ENCODE measurements at regions not wholly inside any gene's neighbourhood (a gene's known extent, or its start where the extent isn't known, plus 50 kb on each side); places are given as distances from the start of the nearest gene placed in this dataset.
"Not testable (repeated sequence)": the region's sequence is repeated elsewhere in the genome, so short reads cannot be mapped to it uniquely, and the experiment has no call there.

DNA sequence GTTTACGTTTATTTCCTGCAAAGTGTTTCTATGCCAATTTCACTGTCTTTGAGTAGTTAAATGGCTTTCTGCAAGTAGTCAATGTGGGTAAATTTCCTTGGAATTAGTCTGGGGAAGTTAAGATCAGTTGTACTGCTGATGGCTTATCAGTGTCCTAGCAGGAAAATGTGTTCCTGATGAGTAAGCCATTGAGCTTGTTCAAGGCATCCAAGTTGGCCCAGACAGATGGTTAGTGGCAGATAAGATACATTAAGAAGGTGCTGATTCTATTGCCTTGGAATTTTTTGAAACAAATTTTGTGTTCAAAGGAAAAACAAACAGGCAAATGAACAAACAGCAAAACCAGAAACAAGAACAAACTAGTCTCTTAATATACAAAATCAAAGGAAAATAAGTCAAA lies 258.4 kb downstream of the MAP2K6 start:
- no peaks in the 10 kb centered on the region for H3K36me3 ChIP-seq
- no peaks in the 10 kb centered on the region for H3K9me3 ChIP-seq
- H3K4me3 ChIP-seq = no peak overlapping the region
- no peaks in the 10 kb centered on the region for H3K27me3 ChIP-seq (replicated peaks; ENCODE audit: insufficient read depth)
- no peak for DNase-seq (ENCODE audit: low spot score)
- ATAC-seq (ENCODE audit: insufficient number of reproducible peaks, low FRiP score, low read depth) = no peak
- no peaks in the 10 kb centered on the region for H3K4me1 ChIP-seq (ENCODE audit: control insufficient read depth in 1 of 2, low read depth in 2 of 2)
- H3K27ac ChIP-seq = no peak overlapping the region
- TF ChIP-seq, protein P1, sequence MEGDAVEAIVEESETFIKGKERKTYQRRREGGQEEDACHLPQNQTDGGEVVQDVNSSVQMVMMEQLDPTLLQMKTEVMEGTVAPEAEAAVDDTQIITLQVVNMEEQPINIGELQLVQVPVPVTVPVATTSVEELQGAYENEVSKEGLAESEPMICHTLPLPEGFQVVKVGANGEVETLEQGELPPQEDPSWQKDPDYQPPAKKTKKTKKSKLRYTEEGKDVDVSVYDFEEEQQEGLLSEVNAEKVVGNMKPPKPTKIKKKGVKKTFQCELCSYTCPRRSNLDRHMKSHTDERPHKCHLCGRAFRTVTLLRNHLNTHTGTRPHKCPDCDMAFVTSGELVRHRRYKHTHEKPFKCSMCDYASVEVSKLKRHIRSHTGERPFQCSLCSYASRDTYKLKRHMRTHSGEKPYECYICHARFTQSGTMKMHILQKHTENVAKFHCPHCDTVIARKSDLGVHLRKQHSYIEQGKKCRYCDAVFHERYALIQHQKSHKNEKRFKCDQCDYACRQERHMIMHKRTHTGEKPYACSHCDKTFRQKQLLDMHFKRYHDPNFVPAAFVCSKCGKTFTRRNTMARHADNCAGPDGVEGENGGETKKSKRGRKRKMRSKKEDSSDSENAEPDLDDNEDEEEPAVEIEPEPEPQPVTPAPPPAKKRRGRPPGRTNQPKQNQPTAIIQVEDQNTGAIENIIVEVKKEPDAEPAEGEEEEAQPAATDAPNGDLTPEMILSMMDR (IDR thresholded peaks at IDR 0.05) = no peak

DNA sequence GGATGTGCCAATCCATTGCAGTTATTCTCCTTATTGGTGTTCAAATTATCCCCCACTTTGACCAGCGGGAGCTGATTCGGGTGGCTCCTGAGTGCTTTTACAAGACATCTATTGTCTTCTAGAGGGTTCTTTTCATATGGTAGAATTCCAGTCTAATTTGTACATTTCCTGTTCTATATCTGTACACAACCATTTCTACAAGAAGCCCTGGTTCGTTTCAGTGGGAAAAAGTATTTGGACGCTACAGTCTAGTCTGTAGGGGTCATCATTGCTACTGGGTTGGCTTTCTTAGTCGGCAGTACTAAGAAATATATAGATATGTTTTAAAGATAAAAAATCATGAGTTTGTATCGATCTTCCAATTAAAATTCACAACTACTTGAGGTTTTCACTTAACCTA lies 262.6 kb downstream of the MAP2K6 start:
- no peaks in the 10 kb centered on the region for H3K4me1 ChIP-seq (ENCODE audit: control insufficient read depth in 1 of 2, low read depth in 2 of 2)
- TF ChIP-seq, protein P1 (IDR thresholded peaks at IDR 0.05) = no peak
- DNase-seq (ENCODE audit: low spot score) (no peak), ATAC-seq (ENCODE audit: insufficient number of reproducible peaks, low FRiP score, low read depth) (no peak)
- no peaks in the 10 kb centered on the region for H3K27me3 ChIP-seq (replicated peaks; ENCODE audit: insufficient read depth)
- no peak overlapping the region for H3K4me3 ChIP-seq
- H3K36me3 ChIP-seq = no peaks in the 10 kb centered on the region
- no peaks in the 10 kb centered on the region for H3K9me3 ChIP-seq
- H3K27ac ChIP-seq = no peak overlapping the region

DNA sequence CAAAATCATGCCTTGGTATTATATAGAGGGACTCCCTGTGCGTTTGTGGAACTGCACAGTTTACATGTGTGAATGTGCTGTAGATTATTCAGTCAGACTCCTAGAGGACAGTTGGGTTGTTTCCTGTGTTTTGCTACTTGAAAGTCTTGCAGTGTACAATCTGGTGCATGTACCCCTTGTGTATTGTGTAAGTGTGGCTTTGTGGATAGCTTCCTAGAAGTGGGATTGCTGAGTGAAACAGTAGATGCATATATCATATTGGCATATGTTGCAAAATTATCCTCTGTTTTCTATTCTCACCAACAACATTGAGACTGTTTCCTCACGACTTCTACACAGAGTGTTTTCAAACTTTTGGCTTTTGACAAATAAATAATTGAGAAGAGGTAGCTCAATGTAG lies 263.7 kb downstream of the MAP2K6 start:
- no peaks in the 10 kb centered on the region for H3K27me3 ChIP-seq (replicated peaks; ENCODE audit: insufficient read depth)
- no peaks in the 10 kb centered on the region for H3K9me3 ChIP-seq
- H3K36me3 ChIP-seq = no peaks in the 10 kb centered on the region
- no peak overlapping the region for H3K27ac ChIP-seq
- H3K4me3 ChIP-seq = no peak overlapping the region
- no peaks in the 10 kb centered on the region for H3K4me1 ChIP-seq (ENCODE audit: control insufficient read depth in 1 of 2, low read depth in 2 of 2)
- DNase-seq (ENCODE audit: low spot score) = no peak
- ATAC-seq (ENCODE audit: insufficient number of reproducible peaks, low FRiP score, low read depth) = no peak
- TF ChIP-seq, protein P1 (IDR thresholded peaks at IDR 0.05) = no peak

DNA sequence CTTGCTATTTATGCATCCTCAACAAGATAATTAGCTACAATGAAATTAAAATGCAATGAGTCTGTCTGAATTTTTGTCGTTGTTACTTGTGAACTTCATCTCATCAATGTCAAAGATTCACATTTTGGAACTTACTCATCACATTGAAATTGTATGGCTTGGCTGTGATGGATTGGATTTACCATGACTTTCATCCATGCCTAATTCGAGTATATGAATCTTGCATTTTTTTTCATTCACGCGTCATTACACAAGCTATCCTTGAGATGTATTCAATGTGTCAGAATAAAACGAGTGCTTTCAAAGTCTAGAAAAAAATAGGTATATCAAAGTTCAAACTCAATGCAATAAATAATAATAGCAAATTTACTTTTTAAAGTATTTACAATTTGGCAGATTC lies 265.3 kb downstream of the MAP2K6 start:
- DNase-seq (ENCODE audit: low spot score) (no peak), ATAC-seq (ENCODE audit: insufficient number of reproducible peaks, low FRiP score, low read depth) (no peak)
- Histone ChIP-seq H3K4me1 (ENCODE audit: control insufficient read depth in 1 of 2, low read depth in 2 of 2) (no peaks in the 10 kb centered on the region), H3K36me3 (no peaks in the 10 kb centered on the region), H3K4me3 (no peak overlapping the region), H3K9me3 (no peaks in the 10 kb centered on the region), H3K27ac (no peak overlapping the region), H3K27me3 (replicated peaks; ENCODE audit: insufficient read depth) (no peaks in the 10 kb centered on the region)
- TF ChIP-seq, protein P1 (IDR thresholded peaks at IDR 0.05) = no peak

DNA sequence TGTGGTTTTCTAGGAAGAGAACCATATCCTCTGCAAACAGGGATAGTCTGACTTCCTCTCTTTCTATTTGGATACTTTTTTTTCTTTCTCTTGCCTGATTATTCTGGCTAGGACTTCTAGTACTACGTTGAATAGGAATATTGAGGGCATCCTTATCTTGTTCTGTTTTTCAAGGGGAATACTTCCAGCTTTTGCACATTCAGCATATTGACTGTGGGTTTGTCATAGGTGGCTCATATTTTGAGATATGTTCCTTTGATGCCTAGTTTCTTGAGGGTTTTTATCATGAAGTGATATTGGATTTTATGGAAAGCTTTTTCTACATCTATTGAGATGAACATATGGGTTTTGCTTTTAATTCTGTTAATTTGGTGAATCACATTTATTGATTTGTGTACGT lies 269.8 kb downstream of the MAP2K6 start:
- H3K36me3 ChIP-seq = no peaks in the 10 kb centered on the region
- no peak overlapping the region for H3K27ac ChIP-seq
- H3K4me3 ChIP-seq = no peak overlapping the region
- ATAC-seq (ENCODE audit: insufficient number of reproducible peaks, low FRiP score, low read depth) (no peak), DNase-seq (ENCODE audit: low spot score) (no peak)
- no peaks in the 10 kb centered on the region for H3K4me1 ChIP-seq (ENCODE audit: control insufficient read depth in 1 of 2, low read depth in 2 of 2)
- no peaks in the 10 kb centered on the region for H3K27me3 ChIP-seq (replicated peaks; ENCODE audit: insufficient read depth)
- TF ChIP-seq, protein P1 (IDR thresholded peaks at IDR 0.05) = no peak
- H3K9me3 ChIP-seq = peaks cover 6% of the 10 kb centered on the region

DNA sequence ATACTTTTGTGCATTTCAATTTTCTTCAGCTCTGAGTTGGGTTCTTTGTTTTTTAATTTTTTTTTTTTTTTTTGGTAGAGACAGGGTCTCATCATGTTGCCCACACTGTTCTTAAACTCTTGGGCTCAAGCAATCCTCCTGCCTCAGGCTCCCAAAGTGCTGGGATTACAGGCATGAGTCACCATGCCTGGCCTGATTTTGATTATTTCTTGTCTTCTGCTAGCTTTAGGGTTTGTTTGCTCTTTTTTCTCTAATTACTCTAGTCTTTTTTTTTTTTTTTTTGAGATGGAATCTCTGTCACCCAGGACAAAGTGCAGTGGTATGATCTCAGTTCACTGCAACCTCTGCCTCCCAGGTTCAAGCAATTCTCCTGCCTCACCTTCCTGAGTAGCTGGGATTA lies 270.7 kb downstream of the MAP2K6 start:
- not testable (repeated sequence) for ATAC-seq (ENCODE audit: insufficient number of reproducible peaks, low FRiP score, low read depth); H3K27me3 ChIP-seq (replicated peaks; ENCODE audit: insufficient read depth)

More for the DNA sequence above, 270.7 kb downstream of the MAP2K6 start:
- not testable (repeated sequence) for H3K4me3 ChIP-seq; DNase-seq (ENCODE audit: low spot score); H3K4me1 ChIP-seq (ENCODE audit: control insufficient read depth in 1 of 2, low read depth in 2 of 2); H3K36me3 ChIP-seq; H3K27ac ChIP-seq; H3K9me3 ChIP-seq

Data from thoracic aorta (tissue), 2 donors.